ENCODE measurements at regions not wholly inside any gene's neighbourhood (a gene's known extent, or its start where the extent isn't known, plus 50 kb on each side); places are given as distances from the start of the nearest gene placed in this dataset.

GRCh38 chr4:159937595-159937994, 834.7 kb downstream of the RAPGEF2 start (continued):
- peak; percentile 98 for TF ChIP-seq DPF2 (IDR thresholded peaks at IDR 0.05)
- no peak for TF ChIP-seq SMAD1 (IDR thresholded peaks at IDR 0.05; ENCODE audit: low read depth, partially characterized antibody)
- TF ChIP-seq IRF3 (IDR thresholded peaks at IDR 0.05): no peak
- TF ChIP-seq RAD51 (IDR thresholded peaks at IDR 0.05): no peak
- TF ChIP-seq BACH1 (IDR thresholded peaks at IDR 0.05; ENCODE audit: borderline replicate concordance): peak; percentile 85
- no peak for TF ChIP-seq RB1 (IDR thresholded peaks at IDR 0.05; ENCODE audit: borderline replicate concordance)
- TF ChIP-seq IRF4 (IDR thresholded peaks at IDR 0.05; ENCODE audit: low read depth, low read length): peak; percentile 91
- TF ChIP-seq RUNX3 (IDR thresholded peaks at IDR 0.05; ENCODE audit: low read length): peak; percentile 82
- TF ChIP-seq LARP7 (IDR thresholded peaks at IDR 0.05): no peak
- TF ChIP-seq NFYA (IDR thresholded peaks at IDR 0.05; ENCODE audit: borderline replicate concordance, low read depth, low read length): no peak
- no peak for TF ChIP-seq POLR2A (IDR thresholded peaks at IDR 0.05; ENCODE audit: low read depth, low read length)
- no peak for TF ChIP-seq CHD1 (IDR thresholded peaks at IDR 0.05; ENCODE audit: low read depth, low read length)
- TF ChIP-seq CREB1 (IDR thresholded peaks at IDR 0.05; ENCODE audit: low read depth): peak; percentile 46; the same call in 1 of the 2 replicates
- peak; percentile 55; the same call in 1 of the 2 replicates for TF ChIP-seq GATAD2B (conservative IDR thresholded peaks at IDR 0.05; ENCODE audit: low read depth)
- no peak for TF ChIP-seq CEBPZ (IDR thresholded peaks at IDR 0.05; ENCODE audit: low read depth, low read length)
- TF ChIP-seq NR2C1 (IDR thresholded peaks at IDR 0.05): no peak
- TF ChIP-seq ZNF207 (IDR thresholded peaks at IDR 0.05; ENCODE audit: borderline replicate concordance): no peak
- peak; percentile 88 for TF ChIP-seq SPI1 (IDR thresholded peaks at IDR 0.05; ENCODE audit: borderline replicate concordance, insufficient read depth, low read depth, low read length)
- peak; percentile 90 for TF ChIP-seq BCL11A (IDR thresholded peaks at IDR 0.05; ENCODE audit: low read depth, low read length)
- TF ChIP-seq REST (IDR thresholded peaks at IDR 0.05; ENCODE audit: low read depth, low read length): no peak
- TF ChIP-seq PAX8 (IDR thresholded peaks at IDR 0.05): no peak
- TF ChIP-seq ATF2 (IDR thresholded peaks at IDR 0.05; ENCODE audit: low read length): peak; percentile 59
- peak; percentile 87 for TF ChIP-seq ATF7 (IDR thresholded peaks at IDR 0.05; ENCODE audit: low read depth)
- peak; percentile 75 for TF ChIP-seq ZNF217 (IDR thresholded peaks at IDR 0.05)
- no peak for TF ChIP-seq NR2C2 (IDR thresholded peaks at IDR 0.05; ENCODE audit: borderline replicate concordance, control insufficient read depth, insufficient read length, low read depth)
